HCT116 (cell line): ENCODE measurements at regions not wholly inside any gene's neighbourhood (a gene's known extent, or its start where the extent isn't known, plus 50 kb on each side); places are given as distances from the start of the nearest gene placed in this dataset.

ENCODE experiments used
- CEBPB ChIP-seq: IDR thresholded peaks from 2 replicates; pipeline ENCODE4 v1.6.1; 2012; ENCODE audit warnings: low read depth
- CTCF ChIP-seq, 3 experiments: fragments of 200-600 bp in 1 of 3; sonication (generic) in 1 of 3; IDR thresholded peaks in 2 of 3; conservative IDR thresholded peaks in 1 of 3; 2 replicates each; pipeline ENCODE4 v1.5.1; 2012 to 2017; ENCODE audit warnings: low read depth in 2 of 3, low read length in 2 of 3, antibody characterized with exemption in 1 of 3, borderline replicate concordance in 1 of 3, control low read depth in 1 of 3, mild to moderate bottlenecking in 1 of 3, mixed read lengths in 1 of 3, mixed run types in 1 of 3, moderate library complexity in 1 of 3; ENCODE audit not compliant: insufficient read depth in 1 of 3
- POLR2A ChIP-seq: IDR thresholded peaks from 2 replicates; pipeline ENCODE4 v1.7.0; 2011; ENCODE audit warnings: borderline replicate concordance; ENCODE audit not compliant: insufficient read depth, insufficient read length; ENCODE audit errors: extremely low read depth
- TCF7L2 ChIP-seq: IDR thresholded peaks from 2 replicates; pipeline ENCODE4 v1.7.0; 2011; ENCODE audit warnings: borderline replicate concordance, inconsistent platforms; ENCODE audit not compliant: insufficient read depth, insufficient read length; ENCODE audit errors: extremely low read depth
- ZNF274 ChIP-seq: fragments of 200-500 bp; sonication (Bioruptor generic); IDR thresholded peaks from 2 replicates; pipeline ENCODE4 v1.6.1; 2014; ENCODE audit warnings: mild to moderate bottlenecking, low read depth, low read length, inconsistent platforms

GRCh38 chr7:113684165-113684564, 234.6 kb downstream of the PPP1R3A start:
- no peak for TF ChIP-seq CTCF (IDR thresholded peaks at IDR 0.05 in 2 of 3, conservative IDR thresholded peaks at IDR 0.05 in 1 of 3; ENCODE audit: borderline replicate concordance in 1 of 3, insufficient read depth in 1 of 3, low read depth in 2 of 3, low read length in 2 of 3)
- TF ChIP-seq TCF7L2: no peak
- TF ChIP-seq POLR2A: no peak
- no peak for TF ChIP-seq ZNF274
- no peak for TF ChIP-seq CEBPB
